MM.1S (cell line): ENCODE measurements at regions not wholly inside any gene's neighbourhood (a gene's known extent, or its start where the extent isn't known, plus 50 kb on each side); places are given as distances from the start of the nearest gene placed in this dataset.

Experiments
- DNase-seq: peaks from one replicate; pipeline ENCODE4 v3.0.0-alpha.2; 2015
- H2AFZ ChIP-seq: fragments of 300-600 bp; sonication (generic); 2 replicates; pipeline ENCODE4 v1.6.0; 2016; ENCODE audit warnings: antibody characterized with exemption, low read length
- H3F3A ChIP-seq: fragments of 300-600 bp; sonication (generic); 2 replicates; pipeline ENCODE4 v1.6.1; 2016; ENCODE audit warnings: mild to moderate bottlenecking, antibody characterized with exemption, low read length, moderate library complexity, mixed read lengths; ENCODE audit not compliant: insufficient read depth
- H3K27ac ChIP-seq: fragments of 300-600 bp; sonication (generic); 2 replicates; pipeline ENCODE4 v1.5.1; 2016; ENCODE audit warnings: mild to moderate bottlenecking, low read length
- H3K27me3 ChIP-seq: fragments of 300-600 bp; sonication (generic); replicated peaks from 2 replicates; pipeline ENCODE4 v1.6.0; 2016; ENCODE audit warnings: low read length; ENCODE audit not compliant: insufficient read depth
- H3K36me3 ChIP-seq: fragments of 300-600 bp; sonication (generic); replicated peaks from 2 replicates; pipeline ENCODE4 v1.6.1; 2016; ENCODE audit warnings: mild to moderate bottlenecking, low read length, mixed read lengths; ENCODE audit not compliant: insufficient read depth
- H3K4me1 ChIP-seq: fragments of 300-600 bp; sonication (generic); 2 replicates; pipeline ENCODE4 v1.6.1; 2016; ENCODE audit warnings: low read length, mixed read lengths
- H3K4me2 ChIP-seq: fragments of 300-600 bp; sonication (generic); 2 replicates; pipeline ENCODE4 v1.6.0; 2016; ENCODE audit warnings: low read depth, low read length
- H3K4me3 ChIP-seq: fragments of 300-600 bp; sonication (generic); 2 replicates; pipeline ENCODE4 v1.5.1; 2016; ENCODE audit warnings: low read length, mixed read lengths
- H3K79me2 ChIP-seq: fragments of 300-600 bp; sonication (generic); 2 replicates; pipeline ENCODE4 v1.6.1; 2016; ENCODE audit warnings: mixed run types, low read length, mixed read lengths
- H3K9ac ChIP-seq: fragments of 300-600 bp; sonication (generic); 2 replicates; pipeline ENCODE4 v1.6.1; 2016; ENCODE audit warnings: low read length, mixed read lengths
- H3K9me2 ChIP-seq: fragments of 300-600 bp; sonication (generic); replicated peaks from 2 replicates; pipeline ENCODE4 v1.6.1; 2016; ENCODE audit warnings: mild to moderate bottlenecking, low read length, mixed read lengths; ENCODE audit not compliant: insufficient read depth
- H3K9me3 ChIP-seq: fragments of 300-600 bp; sonication (generic); replicated peaks from 2 replicates; pipeline ENCODE4 v1.6.1; 2016; ENCODE audit warnings: mild to moderate bottlenecking, low read length, mixed read lengths; ENCODE audit not compliant: insufficient read depth
- H4K20me1 ChIP-seq: fragments of 300-600 bp; sonication (generic); 2 replicates; pipeline ENCODE4 v1.6.1; 2016; ENCODE audit warnings: mild to moderate bottlenecking, low read length, moderate library complexity, mixed read lengths; ENCODE audit not compliant: insufficient read depth
- EZH2 ChIP-seq: fragments of 300-600 bp; sonication (generic); optimal IDR thresholded peaks from 2 replicates; pipeline ENCODE3; 2017; ENCODE audit warnings: low read depth, mild to moderate bottlenecking, antibody characterized with exemption, low read length, mixed read lengths
- EZH2phosphoT487 ChIP-seq: fragments of 300-600 bp; sonication (generic); IDR thresholded peaks from 2 replicates; pipeline ENCODE4 v1.6.1; 2018; ENCODE audit warnings: antibody characterized with exemption, low read length
- TF ChIP-seq, protein P1 (sequence below): fragments of 300-600 bp; sonication (generic); IDR thresholded peaks from 2 replicates; pipeline ENCODE4 v1.5.1; 2016; ENCODE audit warnings: antibody characterized with exemption, low read length, mixed read lengths

GRCh38 chr2:220178991-220179695, 551.7 kb downstream of the SLC4A3 start:
- H4K20me1 ChIP-seq, result no peaks in the 10 kb centered on the region
- H3K9me2 ChIP-seq, result no peaks in the 10 kb centered on the region
- no peak for DNase-seq
- H3K4me1 ChIP-seq, result no peaks in the 10 kb centered on the region
- no peaks in the 10 kb centered on the region for H3K9me3 ChIP-seq
- H3K36me3 ChIP-seq, result no peaks in the 10 kb centered on the region
- no peak overlapping the region for H3K27ac ChIP-seq
- H3F3A ChIP-seq, result no peaks in the 10 kb centered on the region
- H3K4me2 ChIP-seq, result no peak overlapping the region
- H2AFZ ChIP-seq, result no peak overlapping the region
- TF ChIP-seq EZH2phosphoT487, result no peak
- no peak for TF ChIP-seq EZH2
- TF ChIP-seq, protein P1, sequence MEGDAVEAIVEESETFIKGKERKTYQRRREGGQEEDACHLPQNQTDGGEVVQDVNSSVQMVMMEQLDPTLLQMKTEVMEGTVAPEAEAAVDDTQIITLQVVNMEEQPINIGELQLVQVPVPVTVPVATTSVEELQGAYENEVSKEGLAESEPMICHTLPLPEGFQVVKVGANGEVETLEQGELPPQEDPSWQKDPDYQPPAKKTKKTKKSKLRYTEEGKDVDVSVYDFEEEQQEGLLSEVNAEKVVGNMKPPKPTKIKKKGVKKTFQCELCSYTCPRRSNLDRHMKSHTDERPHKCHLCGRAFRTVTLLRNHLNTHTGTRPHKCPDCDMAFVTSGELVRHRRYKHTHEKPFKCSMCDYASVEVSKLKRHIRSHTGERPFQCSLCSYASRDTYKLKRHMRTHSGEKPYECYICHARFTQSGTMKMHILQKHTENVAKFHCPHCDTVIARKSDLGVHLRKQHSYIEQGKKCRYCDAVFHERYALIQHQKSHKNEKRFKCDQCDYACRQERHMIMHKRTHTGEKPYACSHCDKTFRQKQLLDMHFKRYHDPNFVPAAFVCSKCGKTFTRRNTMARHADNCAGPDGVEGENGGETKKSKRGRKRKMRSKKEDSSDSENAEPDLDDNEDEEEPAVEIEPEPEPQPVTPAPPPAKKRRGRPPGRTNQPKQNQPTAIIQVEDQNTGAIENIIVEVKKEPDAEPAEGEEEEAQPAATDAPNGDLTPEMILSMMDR, result no peak
- no peak overlapping the region for H3K4me3 ChIP-seq
- no peaks in the 10 kb centered on the region for H3K79me2 ChIP-seq
- H3K27me3 ChIP-seq, result no peaks in the 10 kb centered on the region
- no peak overlapping the region for H3K9ac ChIP-seq

DNA sequence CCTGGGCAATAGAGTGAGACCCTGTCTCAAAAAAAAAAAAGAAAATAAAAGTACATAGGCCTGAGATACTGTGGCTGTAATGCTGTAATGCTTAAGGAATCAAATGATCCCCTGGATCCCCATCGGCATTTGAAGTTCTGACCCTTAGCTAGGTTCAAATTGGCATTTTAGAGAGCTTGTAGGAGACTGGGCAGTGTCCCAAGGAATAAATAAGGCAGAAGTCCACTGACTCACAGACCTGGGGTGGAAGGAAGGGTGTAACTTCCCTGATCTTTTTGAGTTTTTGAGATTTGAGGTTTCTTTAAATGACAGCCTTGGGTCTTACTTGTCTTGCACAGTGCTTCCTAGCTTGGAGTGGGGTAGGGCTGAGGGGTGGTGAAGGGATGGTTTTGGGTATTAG, 553.7 kb downstream of the SLC4A3 start:
- Histone ChIP-seq H3K9me3 (no peaks in the 10 kb centered on the region; the same call in 1 of the 2 replicates), H3K79me2 (no peaks in the 10 kb centered on the region), H3K27me3 (no peaks in the 10 kb centered on the region), H3K9me2 (no peaks in the 10 kb centered on the region), H3K36me3 (no peaks in the 10 kb centered on the region), H2AFZ (no peak overlapping the region), H3K4me1 (no peaks in the 10 kb centered on the region), H4K20me1 (no peaks in the 10 kb centered on the region), H3K4me2 (no peak overlapping the region), H3K4me3 (no peak overlapping the region), H3K9ac (no peak overlapping the region), H3F3A (no peaks in the 10 kb centered on the region), H3K27ac (no peak overlapping the region)
- TF ChIP-seq EZH2, result no peak
- TF ChIP-seq EZH2phosphoT487, result no peak
- TF ChIP-seq, protein P1, result no peak
- no peak for DNase-seq

GRCh38 chr2:220182790-220183189, 555.4 kb downstream of the SLC4A3 start:
- Histone ChIP-seq H3K4me2 (no peak overlapping the region), H3K27me3 (no peaks in the 10 kb centered on the region), H3K27ac (no peak overlapping the region), H3F3A (no peaks in the 10 kb centered on the region), H4K20me1 (no peaks in the 10 kb centered on the region), H3K4me3 (no peak overlapping the region), H3K9me2 (no peaks in the 10 kb centered on the region), H3K4me1 (no peaks in the 10 kb centered on the region), H3K9ac (no peak overlapping the region), H3K9me3 (no peaks in the 10 kb centered on the region; the same call in 1 of the 2 replicates), H3K79me2 (no peaks in the 10 kb centered on the region), H3K36me3 (no peaks in the 10 kb centered on the region), H2AFZ (no peak overlapping the region)
- no peak for DNase-seq
- TF ChIP-seq EZH2phosphoT487 (no peak), EZH2 (no peak)
- TF ChIP-seq, protein P1, result no peak
